SK-N-SH treated with all-trans-retinoic acid at 6 μM for 48 hours (cell line): ENCODE measurements at regions not wholly inside any gene's neighbourhood (a gene's known extent, or its start where the extent isn't known, plus 50 kb on each side); places are given as distances from the start of the nearest gene placed in this dataset.

ENCODE experiments used
- ARNTL ChIP-seq: fragments of 450-650 bp; formaldehyde crosslinking; IDR thresholded peaks from 2 replicates; pipeline ENCODE4 v1.5.0; 2020; ENCODE audit warnings: low read depth, mild to moderate bottlenecking, moderate library complexity, borderline replicate concordance
- CSDC2 ChIP-seq: fragments of 250-450 bp; sonication (Bioruptor Pico); IDR thresholded peaks from 2 replicates; pipeline ENCODE4 v1.5.0; 2020; ENCODE audit warnings: mild to moderate bottlenecking, moderate library complexity
- GLIS3 ChIP-seq: fragments of 250-450 bp; sonication (Bioruptor Pico); IDR thresholded peaks from 2 replicates; pipeline ENCODE4 v1.5.0; 2020; ENCODE audit warnings: mild to moderate bottlenecking, moderate library complexity
- OSR1 ChIP-seq: fragments of 250-450 bp; sonication (Bioruptor Pico); IDR thresholded peaks from 2 replicates; pipeline ENCODE4 v1.8.0; 2022; ENCODE audit warnings: moderate library complexity, mild to moderate bottlenecking, inconsistent platforms
- PPARA ChIP-seq: fragments of 250-450 bp; sonication (Bioruptor Pico); IDR thresholded peaks from 2 replicates; pipeline ENCODE4 v1.5.0; 2020; ENCODE audit warnings: mild to moderate bottlenecking, borderline replicate concordance
- RARB ChIP-seq: fragments of 250-450 bp; sonication (Bioruptor Pico); IDR thresholded peaks from 2 replicates; pipeline ENCODE4 v1.8.0; 2021; ENCODE audit warnings: mild to moderate bottlenecking, moderate library complexity
- TOX ChIP-seq: fragments of 250-450 bp; sonication (Bioruptor Pico); IDR thresholded peaks from 2 replicates; pipeline ENCODE4 v1.8.0; 2021; ENCODE audit warnings: mild to moderate bottlenecking, moderate library complexity, borderline replicate concordance
- ZFP3 ChIP-seq: fragments of 250-450 bp; sonication (Bioruptor Pico); IDR thresholded peaks from 2 replicates; pipeline ENCODE4 v1.5.0; 2020; ENCODE audit warnings: mild to moderate bottlenecking, moderate library complexity
- TF ChIP-seq, protein P1 (sequence below): fragments of 250-450 bp; sonication (Bioruptor Pico); IDR thresholded peaks from 2 replicates; pipeline ENCODE4 v1.8.0; 2020; ENCODE audit warnings: mild to moderate bottlenecking, moderate library complexity, borderline replicate concordance
- TF ChIP-seq, protein P2 (sequence below): fragments of 250-450 bp; sonication (Bioruptor Pico); IDR thresholded peaks from 2 replicates; pipeline ENCODE4 v1.5.1; 2020; ENCODE audit warnings: low read depth, mild to moderate bottlenecking, moderate library complexity
- TF ChIP-seq, protein P3 (sequence below): fragments of 250-450 bp; sonication (Bioruptor Pico); IDR thresholded peaks from 2 replicates; pipeline ENCODE4 v1.5.0; 2020; ENCODE audit warnings: mild to moderate bottlenecking, moderate library complexity

GRCh38 chr6:141402489-141402888 lies 730.2 kb upstream of the GJE1 start:
- TF ChIP-seq, protein P1, sequence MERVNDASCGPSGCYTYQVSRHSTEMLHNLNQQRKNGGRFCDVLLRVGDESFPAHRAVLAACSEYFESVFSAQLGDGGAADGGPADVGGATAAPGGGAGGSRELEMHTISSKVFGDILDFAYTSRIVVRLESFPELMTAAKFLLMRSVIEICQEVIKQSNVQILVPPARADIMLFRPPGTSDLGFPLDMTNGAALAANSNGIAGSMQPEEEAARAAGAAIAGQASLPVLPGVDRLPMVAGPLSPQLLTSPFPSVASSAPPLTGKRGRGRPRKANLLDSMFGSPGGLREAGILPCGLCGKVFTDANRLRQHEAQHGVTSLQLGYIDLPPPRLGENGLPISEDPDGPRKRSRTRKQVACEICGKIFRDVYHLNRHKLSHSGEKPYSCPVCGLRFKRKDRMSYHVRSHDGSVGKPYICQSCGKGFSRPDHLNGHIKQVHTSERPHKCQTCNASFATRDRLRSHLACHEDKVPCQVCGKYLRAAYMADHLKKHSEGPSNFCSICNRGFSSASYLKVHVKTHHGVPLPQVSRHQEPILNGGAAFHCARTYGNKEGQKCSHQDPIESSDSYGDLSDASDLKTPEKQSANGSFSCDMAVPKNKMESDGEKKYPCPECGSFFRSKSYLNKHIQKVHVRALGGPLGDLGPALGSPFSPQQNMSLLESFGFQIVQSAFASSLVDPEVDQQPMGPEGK (CRISPR knock-in tag): no peak
- TF ChIP-seq, protein P2, sequence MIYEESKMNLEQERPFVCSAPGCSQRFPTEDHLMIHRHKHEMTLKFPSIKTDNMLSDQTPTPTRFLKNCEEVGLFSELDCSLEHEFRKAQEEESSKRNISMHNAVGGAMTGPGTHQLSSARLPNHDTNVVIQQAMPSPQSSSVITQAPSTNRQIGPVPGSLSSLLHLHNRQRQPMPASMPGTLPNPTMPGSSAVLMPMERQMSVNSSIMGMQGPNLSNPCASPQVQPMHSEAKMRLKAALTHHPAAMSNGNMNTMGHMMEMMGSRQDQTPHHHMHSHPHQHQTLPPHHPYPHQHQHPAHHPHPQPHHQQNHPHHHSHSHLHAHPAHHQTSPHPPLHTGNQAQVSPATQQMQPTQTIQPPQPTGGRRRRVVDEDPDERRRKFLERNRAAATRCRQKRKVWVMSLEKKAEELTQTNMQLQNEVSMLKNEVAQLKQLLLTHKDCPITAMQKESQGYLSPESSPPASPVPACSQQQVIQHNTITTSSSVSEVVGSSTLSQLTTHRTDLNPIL (CRISPR knock-in tag): no peak
- TF ChIP-seq RARB (CRISPR knock-in tag): no peak
- no peak for TF ChIP-seq ZFP3 (CRISPR knock-in tag)
- no peak for TF ChIP-seq CSDC2 (CRISPR knock-in tag)
- no peak for TF ChIP-seq GLIS3
- TF ChIP-seq TOX: no peak
- no peak for TF ChIP-seq ARNTL
- TF ChIP-seq PPARA (CRISPR knock-in tag): no peak
- TF ChIP-seq OSR1 (CRISPR knock-in tag): no peak
- TF ChIP-seq, protein P3, sequence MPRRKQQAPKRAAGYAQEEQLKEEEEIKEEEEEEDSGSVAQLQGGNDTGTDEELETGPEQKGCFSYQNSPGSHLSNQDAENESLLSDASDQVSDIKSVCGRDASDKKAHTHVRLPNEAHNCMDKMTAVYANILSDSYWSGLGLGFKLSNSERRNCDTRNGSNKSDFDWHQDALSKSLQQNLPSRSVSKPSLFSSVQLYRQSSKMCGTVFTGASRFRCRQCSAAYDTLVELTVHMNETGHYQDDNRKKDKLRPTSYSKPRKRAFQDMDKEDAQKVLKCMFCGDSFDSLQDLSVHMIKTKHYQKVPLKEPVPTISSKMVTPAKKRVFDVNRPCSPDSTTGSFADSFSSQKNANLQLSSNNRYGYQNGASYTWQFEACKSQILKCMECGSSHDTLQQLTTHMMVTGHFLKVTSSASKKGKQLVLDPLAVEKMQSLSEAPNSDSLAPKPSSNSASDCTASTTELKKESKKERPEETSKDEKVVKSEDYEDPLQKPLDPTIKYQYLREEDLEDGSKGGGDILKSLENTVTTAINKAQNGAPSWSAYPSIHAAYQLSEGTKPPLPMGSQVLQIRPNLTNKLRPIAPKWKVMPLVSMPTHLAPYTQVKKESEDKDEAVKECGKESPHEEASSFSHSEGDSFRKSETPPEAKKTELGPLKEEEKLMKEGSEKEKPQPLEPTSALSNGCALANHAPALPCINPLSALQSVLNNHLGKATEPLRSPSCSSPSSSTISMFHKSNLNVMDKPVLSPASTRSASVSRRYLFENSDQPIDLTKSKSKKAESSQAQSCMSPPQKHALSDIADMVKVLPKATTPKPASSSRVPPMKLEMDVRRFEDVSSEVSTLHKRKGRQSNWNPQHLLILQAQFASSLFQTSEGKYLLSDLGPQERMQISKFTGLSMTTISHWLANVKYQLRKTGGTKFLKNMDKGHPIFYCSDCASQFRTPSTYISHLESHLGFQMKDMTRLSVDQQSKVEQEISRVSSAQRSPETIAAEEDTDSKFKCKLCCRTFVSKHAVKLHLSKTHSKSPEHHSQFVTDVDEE: no peak
